Thyroid gland (tissue), 4 donors: ENCODE measurements at regions not wholly inside any gene's neighbourhood (a gene's known extent, or its start where the extent isn't known, plus 50 kb on each side); places are given as distances from the start of the nearest gene placed in this dataset.

ENCODE experiments used
- CTCF ChIP-seq, 6 experiments: fragments of 200-600 bp in 3 of 6; fragments of 450-650 bp in 3 of 6; sonication (generic) in 3 of 6; IDR thresholded peaks; one replicate each; pipeline ENCODE4 v1.5.1; 2016 to 2019; ENCODE audit warnings: antibody characterized with exemption in 6 of 6, mild to moderate bottlenecking in 2 of 6, inconsistent platforms in 1 of 6, moderate library complexity in 1 of 6
- POLR2A ChIP-seq, 2 donors: fragments of 450-650 bp; IDR thresholded peaks; one replicate each; pipeline ENCODE4 v1.6.1; 2017; ENCODE audit warnings: antibody characterized with exemption in 2 of 2, mild to moderate bottlenecking in 2 of 2, moderate library complexity in 1 of 2

- TF ChIP-seq CTCF (IDR thresholded peaks at IDR 0.05) (no peak), POLR2A (IDR thresholded peaks at IDR 0.05) (no peak)
Measured at GRCh38 chr15:95944661-95945255, 385.7 kb upstream of the NR2F2 start.
